ENCODE measurements at regions not wholly inside any gene's neighbourhood (a gene's known extent, or its start where the extent isn't known, plus 50 kb on each side); places are given as distances from the start of the nearest gene placed in this dataset.

DNA sequence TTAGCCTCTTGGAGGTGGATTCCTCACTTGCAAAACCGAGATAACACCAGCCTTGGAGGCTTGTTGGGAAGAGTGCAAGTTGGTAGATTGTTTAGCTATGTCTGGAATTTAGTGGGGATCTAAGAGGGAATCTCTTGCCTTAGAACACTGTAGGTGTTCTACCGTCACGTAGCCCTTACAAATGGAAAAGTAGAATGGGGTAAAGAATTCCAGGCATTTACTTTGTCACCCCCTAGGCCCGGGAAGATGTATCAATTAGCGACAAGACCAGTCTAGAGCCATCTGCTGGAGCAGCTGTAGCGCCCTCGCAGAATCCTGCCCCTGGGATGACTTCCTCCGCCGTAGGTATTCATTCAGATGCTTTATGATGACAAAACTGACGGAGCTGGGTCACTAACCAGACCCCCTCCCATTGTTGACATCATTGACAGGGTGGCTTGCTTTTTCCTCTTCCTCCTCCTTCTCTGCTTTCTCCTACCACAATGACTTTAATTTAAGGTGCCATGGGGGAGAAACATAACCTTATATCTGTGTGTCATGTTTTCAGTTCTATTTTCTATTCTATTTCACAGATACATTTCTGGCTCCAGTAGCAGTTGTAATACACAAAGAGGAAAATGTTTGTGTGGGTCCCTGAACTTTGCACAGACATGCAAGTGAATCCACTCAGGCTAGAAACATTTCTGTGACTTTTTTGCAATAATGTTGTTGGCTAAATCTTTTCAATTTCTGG lies 262.6 kb upstream of the LYZL1 start:
- CTCF ChIA-PET, result no interaction called here
- Histone ChIP-seq H3K4me1 (ENCODE audit: control insufficient read depth, insufficient read depth, low read length) (peaks cover 10% of the 10 kb centered on the region; the same call in 1 of the 2 replicates), H3K27ac (ENCODE audit: extremely low read depth, low read depth, low read length) (no peak overlapping the region), H3K9me3 (ENCODE audit: control insufficient read depth, insufficient read depth, low read depth, low read length) (no peaks in the 10 kb centered on the region), H3K36me3 (ENCODE audit: control insufficient read depth in 2 of 2, insufficient read depth in 1 of 2, low read length in 2 of 2) (no peaks in the 10 kb centered on the region), H3K4me3 (ENCODE audit: low read depth, low read length) (no peak overlapping the region)
- TF ChIP-seq ZNF529 (tag by site-specific recombination; IDR thresholded peaks at IDR 0.05; ENCODE audit: insufficient replicate concordance), result no peak
- TF ChIP-seq ZNF37A (tag by site-specific recombination; IDR thresholded peaks at IDR 0.05), result no peak
- no peak for TF ChIP-seq ZNF701 (tag by site-specific recombination; IDR thresholded peaks at IDR 0.05)
- no peak for TF ChIP-seq ZNF239 (tag by site-specific recombination; IDR thresholded peaks at IDR 0.05)
- TF ChIP-seq FEZF1 (tag by site-specific recombination; IDR thresholded peaks at IDR 0.05), result no peak
- TF ChIP-seq ZBTB49 (tag by site-specific recombination; IDR thresholded peaks at IDR 0.05; ENCODE audit: low read depth), result no peak
- no peak for TF ChIP-seq ZBTB6 (tag by site-specific recombination; IDR thresholded peaks at IDR 0.05)
- no peak for TF ChIP-seq ZSCAN23 (tag by site-specific recombination; IDR thresholded peaks at IDR 0.05)
- TF ChIP-seq ZNF114 (tag by site-specific recombination; IDR thresholded peaks at IDR 0.05), result no peak
- TF ChIP-seq SP3 (tag by site-specific recombination; IDR thresholded peaks at IDR 0.05), result no peak
- no peak for TF ChIP-seq ZNF623 (tag by site-specific recombination; IDR thresholded peaks at IDR 0.05)
- TF ChIP-seq ZNF596 (tag by site-specific recombination; IDR thresholded peaks at IDR 0.05), result no peak
- TF ChIP-seq ZNF10 (tag by site-specific recombination; IDR thresholded peaks at IDR 0.05), result no peak
- POLR2A ChIA-PET, result no interaction called here

DNA sequence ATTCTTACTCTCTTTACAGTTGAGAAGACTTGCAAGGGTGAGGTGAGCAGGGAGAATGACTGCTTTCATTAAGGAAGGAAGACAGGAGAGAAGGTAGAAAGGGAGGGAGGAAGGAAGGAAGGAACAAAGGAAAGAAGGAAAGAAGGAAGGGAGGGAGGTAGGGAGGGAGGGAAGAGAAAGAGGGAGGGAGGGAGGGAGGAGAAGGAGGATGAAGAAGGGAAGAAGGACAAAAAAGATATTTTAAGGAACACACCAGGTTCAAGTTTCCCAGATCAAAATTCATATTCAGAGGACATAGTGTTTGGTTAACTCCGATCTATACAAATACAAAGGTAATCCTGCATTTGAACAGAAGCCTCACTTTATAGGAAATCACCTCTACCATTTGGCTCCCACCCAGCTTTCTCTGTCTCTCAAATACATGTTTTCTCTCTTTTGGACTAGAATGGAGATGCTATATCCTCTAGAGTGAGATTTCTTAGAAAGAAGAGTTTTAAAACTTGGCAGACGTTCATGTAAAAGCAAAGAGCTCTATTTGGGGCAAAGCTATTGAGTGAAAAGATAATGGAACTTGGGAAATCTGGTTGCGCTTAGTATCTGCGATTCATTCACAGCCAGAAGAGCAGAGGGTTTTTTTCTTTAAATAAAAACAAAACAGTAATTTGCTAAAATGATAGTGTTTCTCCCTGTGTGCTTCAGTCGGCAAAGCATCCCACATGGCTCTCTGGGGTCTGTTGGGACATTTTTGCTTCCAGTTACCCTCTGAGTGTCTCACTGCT lies 261.9 kb upstream of the LYZL1 start:
- CTCF ChIA-PET, result interaction anchor here (0.6 to 0.8 kb wide), 2 partner anchors 102 to 358 kb away, joined by 3 read pairs; no protein-coding TSS in a partner anchor
- TF ChIP-seq ZXDB (tag by site-specific recombination; IDR thresholded peaks at IDR 0.05) (no peak), ZFP37 (tag by site-specific recombination; IDR thresholded peaks at IDR 0.05) (no peak), REPIN1 (tag by site-specific recombination; IDR thresholded peaks at IDR 0.05; ENCODE audit: low read depth) (no peak), ZNF777 (tag by site-specific recombination; IDR thresholded peaks at IDR 0.05; ENCODE audit: borderline replicate concordance) (no peak), ZIC2 (tag by site-specific recombination; IDR thresholded peaks at IDR 0.05) (no peak), ZNF223 (tag by site-specific recombination; IDR thresholded peaks at IDR 0.05) (no peak), ZNF302 (tag by site-specific recombination; IDR thresholded peaks at IDR 0.05; ENCODE audit: low read depth) (no peak), KLF7 (tag by site-specific recombination; IDR thresholded peaks at IDR 0.05; ENCODE audit: borderline replicate concordance) (no peak), KLF1 (tag by site-specific recombination; IDR thresholded peaks at IDR 0.05) (no peak), KLF16 (tag by site-specific recombination; IDR thresholded peaks at IDR 0.05) (no peak), ZNF433 (tag by site-specific recombination; IDR thresholded peaks at IDR 0.05; ENCODE audit: low read depth) (no peak), ZNF10 (tag by site-specific recombination; IDR thresholded peaks at IDR 0.05) (no peak), IKZF3 (tag by site-specific recombination; IDR thresholded peaks at IDR 0.05) (no peak), ZNF214 (tag by site-specific recombination; IDR thresholded peaks at IDR 0.05; ENCODE audit: borderline replicate concordance) (no peak)
- TF ChIP-seq, protein P1, sequence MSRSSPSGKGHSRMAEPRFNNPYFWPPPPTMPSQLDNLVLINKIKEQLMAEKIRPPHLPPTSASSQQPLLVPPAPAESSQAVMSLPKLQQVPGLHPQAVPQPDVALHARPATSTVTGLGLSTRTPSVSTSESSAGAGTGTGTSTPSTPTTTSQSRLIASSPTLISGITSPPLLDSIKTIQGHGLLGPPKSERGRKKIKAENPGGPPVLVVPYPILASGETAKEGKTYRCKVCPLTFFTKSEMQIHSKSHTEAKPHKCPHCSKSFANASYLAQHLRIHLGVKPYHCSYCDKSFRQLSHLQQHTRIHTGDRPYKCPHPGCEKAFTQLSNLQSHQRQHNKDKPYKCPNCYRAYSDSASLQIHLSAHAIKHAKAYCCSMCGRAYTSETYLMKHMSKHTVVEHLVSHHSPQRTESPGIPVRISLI (tag by site-specific recombination; IDR thresholded peaks at IDR 0.05), result no peak
- POLR2A ChIA-PET, result no interaction called here

More for the DNA sequence above, 261.9 kb upstream of the LYZL1 start:
- Histone ChIP-seq H3K27ac (ENCODE audit: extremely low read depth, low read depth, low read length) (no peak overlapping the region), H3K4me3 (ENCODE audit: low read depth, low read length) (no peak overlapping the region), H3K9me3 (ENCODE audit: control insufficient read depth, insufficient read depth, low read depth, low read length) (no peaks in the 10 kb centered on the region), H3K4me1 (ENCODE audit: control insufficient read depth, insufficient read depth, low read length) (peaks cover 10% of the 10 kb centered on the region; the same call in 1 of the 2 replicates), H3K36me3 (ENCODE audit: control insufficient read depth in 2 of 2, insufficient read depth in 1 of 2, low read length in 2 of 2) (no peaks in the 10 kb centered on the region)
